Loucy (cell line): ENCODE measurements at regions not wholly inside any gene's neighbourhood (a gene's known extent, or its start where the extent isn't known, plus 50 kb on each side); places are given as distances from the start of the nearest gene placed in this dataset.

ENCODE experiments used
- H2AFZ ChIP-seq: fragments of 200-600 bp; sonication (generic); 2 replicates; pipeline ENCODE4 v1.6.0; 2016; ENCODE audit warnings: antibody characterized with exemption, mild to moderate bottlenecking, low read length, moderate library complexity
- H3F3A ChIP-seq: fragments of 200-600 bp; 2 replicates; pipeline ENCODE4 v1.6.0; 2016; ENCODE audit warnings: antibody characterized with exemption, low read depth, mild to moderate bottlenecking
- H3K27me3 ChIP-seq: fragments of 200-600 bp; sonication (generic); 2 replicates; pipeline ENCODE4 v1.6.1; 2014; ENCODE audit warnings: low read length, mild to moderate bottlenecking; ENCODE audit not compliant: insufficient read depth, poor library complexity, severe bottlenecking
- H3K36me3 ChIP-seq: fragments of 200-600 bp; sonication (generic); 2 replicates; pipeline ENCODE4 v1.6.1; 2016; ENCODE audit warnings: low read length; ENCODE audit not compliant: insufficient read depth
- H3K4me1 ChIP-seq: fragments of 200-600 bp; sonication (generic); 2 replicates; pipeline ENCODE4 v1.5.1; 2014; ENCODE audit warnings: low read length, mild to moderate bottlenecking; ENCODE audit not compliant: insufficient read depth, poor library complexity, severe bottlenecking
- H3K4me2 ChIP-seq: fragments of 200-600 bp; sonication (generic); 2 replicates; pipeline ENCODE4 v1.6.0; 2014; ENCODE audit warnings: antibody characterized with exemption, low read length, low read depth, mild to moderate bottlenecking; ENCODE audit not compliant: poor library complexity, severe bottlenecking
- H3K4me3 ChIP-seq: fragments of 200-600 bp; sonication (generic); 2 replicates; pipeline ENCODE4 v1.5.1; 2014; ENCODE audit warnings: low read length, mild to moderate bottlenecking, mixed read lengths; ENCODE audit not compliant: poor library complexity, severe bottlenecking
- H3K79me2 ChIP-seq: fragments of 200-600 bp; sonication (generic); 2 replicates; pipeline ENCODE4 v1.6.1; 2014; ENCODE audit warnings: low read length; ENCODE audit not compliant: insufficient read depth
- H3K9ac ChIP-seq: fragments of 200-600 bp; sonication (generic); 2 replicates; pipeline ENCODE4 v1.6.0; 2014; ENCODE audit warnings: mild to moderate bottlenecking, low read depth, low read length, moderate library complexity; ENCODE audit not compliant: poor library complexity, severe bottlenecking
- H3K9me2 ChIP-seq: fragments of 200-600 bp; sonication (generic); replicated peaks from 2 replicates; pipeline ENCODE4 v1.6.1; 2016; ENCODE audit warnings: low read depth, low read length, mixed read lengths
- H3K9me3 ChIP-seq: fragments of 200-600 bp; sonication (generic); 2 replicates; pipeline ENCODE4 v1.6.1; 2014; ENCODE audit warnings: mild to moderate bottlenecking, antibody characterized with exemption, low read length, low read depth; ENCODE audit not compliant: insufficient read depth
- H4K20me1 ChIP-seq: fragments of 200-600 bp; sonication (generic); 2 replicates; pipeline ENCODE4 v1.6.0; 2014; ENCODE audit warnings: antibody characterized with exemption, low read length, mild to moderate bottlenecking; ENCODE audit not compliant: insufficient read depth, poor library complexity, severe bottlenecking
- EZH2phosphoT487 ChIP-seq: fragments of 200-600 bp; IDR thresholded peaks from 2 replicates; pipeline ENCODE4 v1.6.1; 2018; ENCODE audit warnings: antibody characterized with exemption, mild to moderate bottlenecking, moderate library complexity, borderline replicate concordance
- TF ChIP-seq, protein P1 (sequence below): fragments of 200-600 bp; sonication (generic); conservative IDR thresholded peaks from 2 replicates; pipeline ENCODE4 v1.5.1; 2014; ENCODE audit warnings: mild to moderate bottlenecking, antibody characterized with exemption, low read length

DNA sequence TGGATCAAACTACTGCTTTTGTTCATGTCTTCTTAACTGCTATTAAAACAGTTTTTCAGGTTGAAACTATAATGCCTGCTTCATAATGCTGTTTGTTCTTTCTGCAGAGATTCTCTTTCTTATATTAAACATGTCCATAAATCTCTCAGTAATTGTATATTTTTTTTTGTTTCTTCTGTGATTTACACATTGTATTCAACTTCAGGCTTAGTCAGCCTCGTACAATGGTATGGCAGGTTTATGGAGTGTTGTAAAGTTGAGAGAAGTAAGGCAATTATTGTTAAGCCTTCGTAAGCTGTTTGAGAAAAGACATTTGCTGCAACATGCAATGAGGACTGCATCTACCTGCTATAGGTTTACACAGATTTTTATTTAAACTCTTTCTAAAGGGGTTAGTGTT is 977.1 kb downstream of the DIPK2A start:
- Histone ChIP-seq H4K20me1 (no peaks in the 10 kb centered on the region), H3K4me1 (no peaks in the 10 kb centered on the region), H3K4me3 (no peak overlapping the region), H3K79me2 (no peaks in the 10 kb centered on the region), H3K36me3 (no peaks in the 10 kb centered on the region), H3K4me2 (no peak overlapping the region), H2AFZ (no peak overlapping the region), H3K9me2 (no peaks in the 10 kb centered on the region), H3K27me3 (no peaks in the 10 kb centered on the region), H3F3A (no peaks in the 10 kb centered on the region), H3K9ac (no peak overlapping the region), H3K9me3 (no peaks in the 10 kb centered on the region)
- no peak for TF ChIP-seq EZH2phosphoT487
- TF ChIP-seq, protein P1, sequence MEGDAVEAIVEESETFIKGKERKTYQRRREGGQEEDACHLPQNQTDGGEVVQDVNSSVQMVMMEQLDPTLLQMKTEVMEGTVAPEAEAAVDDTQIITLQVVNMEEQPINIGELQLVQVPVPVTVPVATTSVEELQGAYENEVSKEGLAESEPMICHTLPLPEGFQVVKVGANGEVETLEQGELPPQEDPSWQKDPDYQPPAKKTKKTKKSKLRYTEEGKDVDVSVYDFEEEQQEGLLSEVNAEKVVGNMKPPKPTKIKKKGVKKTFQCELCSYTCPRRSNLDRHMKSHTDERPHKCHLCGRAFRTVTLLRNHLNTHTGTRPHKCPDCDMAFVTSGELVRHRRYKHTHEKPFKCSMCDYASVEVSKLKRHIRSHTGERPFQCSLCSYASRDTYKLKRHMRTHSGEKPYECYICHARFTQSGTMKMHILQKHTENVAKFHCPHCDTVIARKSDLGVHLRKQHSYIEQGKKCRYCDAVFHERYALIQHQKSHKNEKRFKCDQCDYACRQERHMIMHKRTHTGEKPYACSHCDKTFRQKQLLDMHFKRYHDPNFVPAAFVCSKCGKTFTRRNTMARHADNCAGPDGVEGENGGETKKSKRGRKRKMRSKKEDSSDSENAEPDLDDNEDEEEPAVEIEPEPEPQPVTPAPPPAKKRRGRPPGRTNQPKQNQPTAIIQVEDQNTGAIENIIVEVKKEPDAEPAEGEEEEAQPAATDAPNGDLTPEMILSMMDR, result no peak

DNA sequence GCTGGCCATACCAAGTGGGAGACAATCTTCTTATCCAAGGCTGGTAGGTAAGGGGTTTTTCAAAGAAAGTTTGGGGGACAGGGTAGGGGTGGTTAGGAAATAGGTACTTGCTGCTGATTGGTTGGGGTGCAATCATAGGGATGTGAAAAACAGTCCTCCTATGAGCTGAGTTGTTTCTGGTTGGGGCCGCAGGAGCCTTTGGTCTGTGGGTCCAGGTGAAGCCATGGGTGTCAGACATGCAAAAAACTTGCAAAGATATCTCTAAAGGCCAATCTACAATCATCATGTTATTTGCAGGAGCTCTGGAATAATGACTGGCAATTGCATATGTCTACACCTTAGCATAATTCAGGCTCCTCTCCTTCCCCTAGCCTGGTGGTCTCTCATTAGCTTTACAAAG is 982.3 kb downstream of the DIPK2A start:
- Histone ChIP-seq H3K4me1 (no peaks in the 10 kb centered on the region), H3K36me3 (no peaks in the 10 kb centered on the region), H3K9ac (no peak overlapping the region), H3K9me3 (no peaks in the 10 kb centered on the region), H3K4me3 (no peak overlapping the region), H2AFZ (no peak overlapping the region), H3K9me2 (no peaks in the 10 kb centered on the region), H3F3A (no peaks in the 10 kb centered on the region), H3K27me3 (no peaks in the 10 kb centered on the region), H4K20me1 (no peaks in the 10 kb centered on the region), H3K4me2 (no peak overlapping the region), H3K79me2 (no peaks in the 10 kb centered on the region)
- TF ChIP-seq, protein P1, result no peak
- no peak for TF ChIP-seq EZH2phosphoT487

DNA sequence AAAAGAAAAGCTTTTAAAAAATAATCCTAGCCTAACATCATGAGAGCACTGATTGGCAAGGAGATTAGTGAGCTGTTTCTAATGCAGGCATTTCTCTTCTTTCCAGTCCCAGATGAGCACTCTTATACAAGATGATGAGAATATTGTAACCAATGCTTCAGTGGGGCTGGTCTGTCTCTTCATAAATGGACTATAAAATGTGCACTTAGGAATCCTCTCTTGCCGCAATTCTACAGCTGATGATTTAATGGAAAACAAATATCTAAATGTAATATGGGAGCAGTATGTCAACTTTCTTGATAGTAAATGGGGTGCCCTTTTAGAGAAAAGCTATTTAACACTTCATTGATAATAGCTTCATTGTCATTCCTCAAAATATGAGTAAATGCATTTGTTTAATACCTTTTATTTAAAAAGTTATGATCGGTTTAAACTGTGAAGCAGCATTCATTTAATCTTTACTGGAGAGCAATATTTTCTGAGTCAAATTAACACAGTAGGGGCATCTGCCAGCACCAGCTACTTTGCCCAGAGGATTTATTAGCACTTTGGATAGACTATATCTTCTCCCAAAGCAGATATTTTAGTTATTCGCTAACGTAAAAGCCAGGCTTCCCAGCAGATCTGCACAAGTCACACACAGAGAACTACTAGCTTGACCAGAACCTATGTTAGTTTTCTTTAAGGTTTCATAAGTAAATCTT is 985.9 kb downstream of the DIPK2A start:
- Histone ChIP-seq H3K4me3 (no peak overlapping the region), H3K36me3 (no peaks in the 10 kb centered on the region), H4K20me1 (no peaks in the 10 kb centered on the region), H2AFZ (no peak overlapping the region), H3K4me2 (no peak overlapping the region), H3K9me2 (no peaks in the 10 kb centered on the region), H3K27me3 (no peaks in the 10 kb centered on the region), H3F3A (no peaks in the 10 kb centered on the region), H3K9ac (no peak overlapping the region), H3K4me1 (no peaks in the 10 kb centered on the region), H3K9me3 (no peaks in the 10 kb centered on the region), H3K79me2 (no peaks in the 10 kb centered on the region)
- TF ChIP-seq, protein P1, result no peak
- no peak for TF ChIP-seq EZH2phosphoT487
